GM21529 (cell line): ENCODE measurements at regions not wholly inside any gene's neighbourhood (a gene's known extent, or its start where the extent isn't known, plus 50 kb on each side); places are given as distances from the start of the nearest gene placed in this dataset.

Source experiments
- ATAC-seq: cut with Tn5 transposase; IDR thresholded peaks from one replicate; pipeline ENCODE4 v1.9.1; 2021; ENCODE audit not compliant: unreplicated experiment

- no peak for ATAC-seq
Measured at GRCh38 chrX:14476205-14476604, 53.1 kb upstream of the GLRA2 start.

DNA sequence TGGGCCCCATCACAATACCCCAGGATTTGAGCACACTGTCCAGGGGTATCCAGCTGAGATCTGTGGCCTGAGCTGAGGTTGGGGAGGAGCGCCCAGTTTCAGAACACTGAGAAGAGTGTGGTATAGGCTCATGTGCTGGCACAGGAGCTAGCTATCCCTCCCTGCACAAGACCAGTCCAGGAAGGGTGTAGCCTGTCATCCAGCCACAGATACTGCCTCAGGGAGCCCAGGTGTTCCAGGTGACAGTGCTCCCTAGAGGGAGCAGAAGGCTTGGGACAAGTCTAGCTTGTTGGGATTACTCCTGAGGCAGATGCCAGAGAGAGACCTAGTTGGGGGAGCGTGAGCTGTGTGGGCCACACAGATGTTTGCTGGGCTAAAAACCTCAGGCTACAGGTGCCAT lies 79.6 kb upstream of the GLRA2 start:
- no peak for ATAC-seq

- ATAC-seq, result no peak
Measured at GRCh38 chrX:14448406-14448805, 80.9 kb upstream of the GLRA2 start.

GRCh38 chrX:14440106-14440505 lies 89.2 kb upstream of the GLRA2 start:
- ATAC-seq, result no peak

- ATAC-seq, result no peak
Measured at GRCh38 chrX:14427614-14428013, 101.7 kb upstream of the GLRA2 start.

- no peak for ATAC-seq
Measured at GRCh38 chrX:14420841-14421240, 108.5 kb upstream of the GLRA2 start.

- no peak for ATAC-seq
Measured at GRCh38 chrX:14412686-14413085, 116.7 kb upstream of the GLRA2 start.

GRCh38 chrX:14411326-14411725 lies 118.0 kb upstream of the GLRA2 start:
- ATAC-seq, result no peak

DNA sequence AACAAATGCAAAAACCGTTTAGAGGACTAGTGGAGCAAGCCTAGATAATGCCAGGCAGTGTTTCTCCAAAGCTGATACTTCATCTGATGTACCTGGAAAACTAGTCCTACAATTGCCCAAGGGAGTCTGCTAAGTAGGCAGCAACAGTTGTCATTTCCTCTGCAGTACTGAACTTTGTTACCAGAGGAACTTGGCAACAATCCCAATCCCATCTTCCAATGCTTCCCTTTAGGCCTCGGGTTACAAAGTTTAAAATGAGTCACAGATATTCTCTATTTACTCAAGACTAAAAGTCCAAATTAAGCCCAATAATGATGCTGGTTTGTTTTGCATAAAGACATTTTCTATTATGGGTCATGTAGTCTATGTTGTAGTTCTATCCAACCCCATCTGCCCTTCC lies 120.0 kb upstream of the GLRA2 start:
- ATAC-seq, result no peak

GRCh38 chrX:14406225-14406624 lies 123.1 kb upstream of the GLRA2 start:
- ATAC-seq, result no peak

DNA sequence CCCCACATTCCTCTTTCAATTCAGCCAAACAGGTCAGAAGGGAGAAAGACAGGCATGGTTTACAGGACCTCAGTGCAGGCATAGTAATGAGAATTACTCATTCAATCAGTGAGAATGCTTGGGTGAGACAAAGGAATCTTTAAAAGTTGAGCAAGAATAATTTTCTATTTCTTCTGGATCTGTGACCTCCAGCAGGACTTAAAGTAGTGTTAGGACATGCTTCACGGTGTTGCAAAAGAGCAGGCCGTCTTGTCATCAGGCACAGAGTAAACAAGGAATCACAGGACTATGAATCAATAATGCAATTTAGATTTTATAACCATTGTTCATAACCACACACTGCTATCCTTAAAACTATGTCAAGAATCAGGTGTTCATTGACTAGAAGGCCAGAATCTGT lies 130.6 kb upstream of the GLRA2 start:
- no peak for ATAC-seq

GRCh38 chrX:14389682-14390081 lies 139.7 kb upstream of the GLRA2 start:
- ATAC-seq, result no peak

DNA sequence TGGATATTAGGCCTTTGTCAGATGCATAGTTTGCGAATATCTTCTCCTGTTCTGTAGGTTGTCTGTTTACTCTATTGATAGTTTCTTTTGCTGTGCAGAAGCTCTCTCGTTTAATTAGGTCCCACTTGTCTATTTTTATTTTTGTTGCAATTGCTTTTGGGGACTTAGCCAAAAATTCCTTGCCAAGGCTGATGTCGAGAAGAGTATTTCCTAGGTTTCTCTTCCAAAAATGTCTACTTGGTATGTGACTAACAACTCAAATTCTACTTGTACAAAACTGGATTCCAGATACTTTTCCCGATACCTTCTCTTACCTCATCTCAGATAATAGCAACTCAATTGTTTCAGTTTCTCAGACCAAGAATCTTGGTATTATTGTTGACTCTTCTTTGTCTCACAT lies 142.4 kb upstream of the GLRA2 start:
- no peak for ATAC-seq

DNA sequence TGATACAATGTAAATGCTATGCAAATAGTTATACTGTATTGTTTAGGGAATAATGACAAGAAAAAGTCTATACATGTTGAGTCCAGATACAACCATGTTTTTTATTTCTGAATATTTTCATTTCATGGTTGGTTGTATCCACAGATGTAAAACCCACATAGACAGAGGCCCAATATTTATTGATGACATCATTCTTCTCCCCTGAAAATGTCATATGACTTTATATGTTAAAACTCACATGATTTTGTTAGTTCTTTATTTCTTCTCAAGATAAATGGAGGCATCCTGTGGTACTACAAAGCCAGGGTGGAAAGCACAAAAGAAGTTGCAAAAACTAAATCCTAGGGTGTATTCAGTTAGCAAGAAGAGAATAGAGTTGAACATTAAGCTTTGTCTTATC lies 149.3 kb upstream of the GLRA2 start:
- ATAC-seq, result no peak

- no peak for ATAC-seq
Measured at GRCh38 chrX:14377427-14377826, 151.9 kb upstream of the GLRA2 start.

GRCh38 chrX:14363728-14364127 lies 165.6 kb upstream of the GLRA2 start:
- ATAC-seq, result no peak

GRCh38 chrX:14362721-14363120 lies 166.6 kb upstream of the GLRA2 start:
- ATAC-seq, result no peak

GRCh38 chrX:14361435-14361834 lies 167.9 kb upstream of the GLRA2 start:
- ATAC-seq, result no peak

DNA sequence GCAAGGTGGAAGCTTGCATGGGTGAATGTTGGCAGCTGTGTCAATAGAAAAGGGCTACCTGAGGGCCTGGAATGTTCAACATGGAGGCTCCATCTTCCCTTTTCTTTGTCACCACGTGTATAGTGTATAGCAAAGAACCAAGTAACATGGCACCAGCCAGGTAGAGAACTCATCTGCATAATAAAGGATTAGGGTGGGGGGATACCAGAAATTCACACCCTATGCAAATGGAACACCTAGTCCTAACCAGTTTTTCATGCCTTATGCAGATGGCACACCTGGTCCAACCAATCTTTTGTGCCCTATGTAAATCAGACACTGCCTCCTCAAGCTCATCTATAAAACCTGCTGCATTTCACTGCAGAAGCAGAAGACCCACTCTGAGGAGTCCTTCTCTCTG lies 169.6 kb upstream of the GLRA2 start:
- no peak for ATAC-seq

GRCh38 chrX:14359316-14359715 lies 170.0 kb upstream of the GLRA2 start:
- ATAC-seq, result no peak

DNA sequence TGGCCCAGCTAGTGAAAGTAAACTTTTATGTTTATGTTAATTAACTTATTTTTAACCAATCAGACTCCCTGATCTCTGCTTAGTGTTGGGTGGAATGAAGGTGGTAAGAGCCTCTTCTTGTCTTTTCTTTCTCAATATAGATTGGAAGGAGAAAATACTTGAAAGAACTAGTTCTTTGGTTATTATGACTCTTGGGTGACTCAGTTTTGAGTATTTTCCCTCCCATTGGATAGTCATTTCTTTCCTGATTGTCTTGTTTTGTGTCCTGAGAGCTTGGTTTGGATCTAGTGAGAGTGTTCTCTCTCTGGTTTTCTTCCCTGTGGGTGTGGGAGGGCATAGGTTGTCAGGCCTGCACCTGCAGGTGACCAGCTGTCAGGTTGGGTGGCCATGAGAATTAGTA lies 172.0 kb upstream of the GLRA2 start:
- no peak for ATAC-seq

- no peak for ATAC-seq
Measured at GRCh38 chrX:14356401-14356800, 172.9 kb upstream of the GLRA2 start.

- ATAC-seq, result no peak
Measured at GRCh38 chrX:14355556-14355955, 173.8 kb upstream of the GLRA2 start.

GRCh38 chrX:14354521-14354920 lies 174.8 kb upstream of the GLRA2 start:
- no peak for ATAC-seq
